Stimulated activated CD4-positive, alpha-beta T cell treated with anti-CD3 and anti-CD28 coated beads, Interleukin-1b, Interleukin-23, amount 100 ng/mL, for 48 hours (primary cell): ENCODE measurements at regions not wholly inside any gene's neighbourhood (a gene's known extent, or its start where the extent isn't known, plus 50 kb on each side); places are given as distances from the start of the nearest gene placed in this dataset.
"Not testable (repeated sequence)": the region's sequence is repeated elsewhere in the genome, so short reads cannot be mapped to it uniquely, and the experiment has no call there.

Experiments
- DNase-seq: peaks from one replicate; pipeline ENCODE4 v3.0.0-alpha.2; 2020

DNA sequence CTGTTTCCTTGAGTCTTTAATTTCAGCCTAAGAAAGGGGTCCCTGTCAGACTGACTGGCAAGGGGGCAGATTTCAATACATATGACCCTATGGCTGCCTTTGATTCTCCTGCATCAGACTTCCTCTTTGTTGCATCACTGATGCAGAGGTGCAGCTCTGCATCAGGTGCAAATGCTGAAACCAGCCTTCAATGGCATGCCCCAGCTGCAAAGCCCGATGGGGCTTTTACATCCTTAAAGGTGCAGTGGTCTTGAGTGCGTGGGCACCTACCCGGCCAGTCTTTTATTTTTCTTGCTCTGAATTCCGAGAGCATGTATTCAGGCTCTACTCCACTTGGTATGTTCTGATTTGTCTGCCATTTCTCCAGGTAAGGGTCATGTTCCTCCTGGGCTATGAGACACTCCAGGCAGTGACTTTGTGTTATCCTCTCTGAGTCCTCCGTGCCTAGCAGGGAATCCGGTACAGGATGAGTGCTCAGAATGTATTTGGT, 169.5 kb downstream of the MYCN start:
- no peak for DNase-seq

DNA sequence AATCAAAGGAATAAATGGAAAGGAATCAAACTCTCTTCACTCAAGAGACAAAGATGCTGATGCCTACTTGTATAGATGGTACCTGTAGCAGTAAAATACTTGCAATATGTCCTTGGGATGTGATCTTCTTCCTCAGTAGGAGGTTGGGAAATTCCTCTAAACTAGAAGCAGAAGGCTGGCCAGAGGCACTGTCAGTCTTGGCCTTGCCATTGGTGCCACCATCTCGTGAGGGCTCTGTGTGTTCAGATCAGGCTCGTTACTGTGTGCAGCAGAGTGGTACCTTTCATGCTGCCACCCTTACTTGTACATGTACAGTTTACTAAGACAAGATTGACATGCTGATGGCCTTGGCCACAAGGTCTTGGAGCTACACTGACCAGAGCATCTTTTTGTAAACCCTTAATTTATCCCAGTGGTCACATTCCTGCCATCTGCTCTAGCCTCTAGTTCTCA, 169.0 kb downstream of the MYCN start:
- no peak for DNase-seq

DNA sequence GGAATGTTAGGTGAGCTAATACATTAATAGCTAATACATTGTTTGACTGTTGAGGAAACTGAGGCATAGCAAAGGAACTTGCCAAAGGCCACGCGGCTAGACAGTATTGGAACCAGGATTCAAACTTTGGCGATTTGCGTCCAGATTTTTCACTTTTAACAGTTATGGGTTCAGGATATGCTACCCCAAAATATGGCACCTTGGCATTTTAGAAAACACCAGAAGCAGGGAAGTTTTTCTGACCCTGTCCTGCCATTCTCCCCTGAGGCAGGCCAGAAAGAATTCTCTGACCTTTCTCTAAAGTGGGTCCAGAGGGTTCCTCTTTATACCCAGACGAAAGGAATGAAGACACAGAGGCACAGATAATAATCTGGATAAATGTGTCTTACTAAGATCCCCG, 166.9 kb downstream of the MYCN start:
- DNase-seq: no peak

DNA sequence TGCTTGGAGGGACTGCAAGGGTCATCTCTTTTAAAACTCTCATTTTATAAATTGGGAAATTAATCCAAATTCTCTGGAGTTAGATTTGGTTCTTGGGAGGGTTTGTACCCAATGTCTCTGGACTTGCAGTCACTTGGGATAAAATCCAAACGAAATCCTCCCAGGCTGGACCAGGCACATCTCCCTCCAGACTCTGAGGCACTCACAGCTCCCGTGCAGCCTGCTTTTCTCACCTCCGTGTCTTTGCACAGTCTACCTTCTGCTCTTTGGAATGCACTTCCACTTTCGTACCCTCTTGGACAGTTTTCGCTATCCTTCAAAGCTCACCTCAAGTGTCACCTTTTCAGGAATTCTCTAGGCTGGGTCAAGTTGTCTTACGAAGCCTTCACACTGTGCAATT, 166.3 kb downstream of the MYCN start:
- DNase-seq: no peak

DNA sequence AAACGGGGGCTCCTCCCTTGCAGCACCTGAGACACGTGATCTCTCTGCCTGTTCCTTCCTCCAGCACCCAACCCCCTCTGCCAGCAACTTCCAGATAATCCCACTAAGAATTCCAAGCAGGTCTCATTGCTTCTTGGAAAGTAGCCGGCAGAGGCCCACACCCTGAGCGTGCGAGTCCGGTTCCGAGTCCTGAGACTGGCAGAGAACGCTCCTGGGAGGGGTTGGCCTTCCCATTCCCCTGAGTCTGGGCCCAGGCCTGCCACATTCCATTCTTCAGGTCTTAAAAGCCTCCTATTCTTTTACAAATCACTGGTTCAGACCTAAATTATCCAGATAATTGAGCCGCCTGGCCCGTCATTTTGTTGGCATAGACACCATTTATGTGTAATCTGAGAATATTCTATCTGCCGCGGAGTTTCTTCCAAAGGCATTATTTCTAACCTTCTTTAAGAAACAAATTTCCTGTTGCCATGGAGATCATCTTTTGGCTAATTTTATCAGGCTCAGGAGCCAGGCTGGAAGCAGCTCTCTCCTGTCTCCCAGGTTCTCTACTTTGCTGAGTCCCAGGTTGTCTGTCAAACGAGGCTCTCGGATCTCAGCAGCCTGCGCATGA, 165.4 kb downstream of the MYCN start:
- no peak for DNase-seq

DNA sequence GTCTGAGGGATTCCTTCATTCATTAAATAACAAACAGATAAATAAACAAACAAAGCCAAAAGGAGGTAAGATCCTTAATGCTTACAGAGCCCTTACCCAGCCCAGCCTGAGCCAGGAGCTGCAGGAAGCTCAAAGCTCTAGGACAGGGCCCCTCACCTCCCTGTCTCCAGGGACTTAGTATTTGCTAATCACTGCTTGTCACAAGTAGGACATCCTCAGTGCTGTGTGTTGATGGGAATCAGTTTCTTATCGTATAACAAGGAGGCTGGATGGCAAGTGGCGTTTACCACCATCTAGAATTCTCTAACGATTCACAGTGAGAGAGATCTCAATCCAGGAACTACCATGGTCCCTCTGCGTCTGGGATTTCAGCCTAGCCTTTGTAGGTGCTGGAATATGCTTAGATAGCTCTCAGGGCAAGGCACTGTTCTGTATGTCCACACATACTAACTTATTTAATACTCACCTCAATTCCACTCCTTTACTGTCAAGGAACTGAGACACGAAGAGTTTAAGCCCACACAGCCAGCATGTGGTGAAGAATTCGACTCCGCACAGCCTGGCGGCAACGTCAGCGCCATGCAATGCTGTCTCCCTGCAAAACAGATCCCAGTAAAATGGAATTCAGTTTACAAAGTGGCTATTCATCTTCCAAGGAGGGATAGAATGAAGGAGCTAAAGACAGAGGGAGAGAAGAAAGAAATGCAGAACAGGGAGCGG, 164.8 kb downstream of the MYCN start:
- DNase-seq: no peak

DNA sequence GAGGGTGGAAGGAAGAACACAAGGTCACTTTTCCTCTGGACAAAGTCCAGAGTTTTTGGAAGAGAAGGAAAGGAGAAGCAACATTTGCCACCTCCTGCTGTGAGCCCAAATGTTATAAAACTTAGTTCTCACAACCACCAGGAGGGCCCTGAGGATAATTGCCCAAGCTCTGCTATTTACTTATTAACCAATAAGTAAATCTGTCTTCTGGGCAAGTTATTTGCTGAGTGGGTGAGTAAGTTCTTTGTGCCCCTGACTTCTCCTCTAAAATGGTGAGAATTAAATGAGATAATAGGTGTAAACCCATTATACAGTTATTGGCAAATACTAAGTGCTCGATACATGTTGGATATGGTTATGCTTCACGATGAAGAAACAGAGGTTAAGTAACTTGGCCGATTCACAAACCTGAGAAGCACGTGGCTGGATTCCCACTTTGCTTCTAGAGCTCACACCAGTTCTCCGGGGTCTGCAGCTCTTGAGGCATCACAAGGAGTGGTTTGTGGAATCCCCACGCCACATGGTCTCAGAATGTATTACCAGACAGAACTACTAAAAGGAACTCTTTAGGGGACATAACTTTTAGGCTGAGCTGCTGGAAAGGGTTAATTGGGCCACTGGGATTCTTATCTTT, 164.1 kb downstream of the MYCN start:
- no peak for DNase-seq

DNA sequence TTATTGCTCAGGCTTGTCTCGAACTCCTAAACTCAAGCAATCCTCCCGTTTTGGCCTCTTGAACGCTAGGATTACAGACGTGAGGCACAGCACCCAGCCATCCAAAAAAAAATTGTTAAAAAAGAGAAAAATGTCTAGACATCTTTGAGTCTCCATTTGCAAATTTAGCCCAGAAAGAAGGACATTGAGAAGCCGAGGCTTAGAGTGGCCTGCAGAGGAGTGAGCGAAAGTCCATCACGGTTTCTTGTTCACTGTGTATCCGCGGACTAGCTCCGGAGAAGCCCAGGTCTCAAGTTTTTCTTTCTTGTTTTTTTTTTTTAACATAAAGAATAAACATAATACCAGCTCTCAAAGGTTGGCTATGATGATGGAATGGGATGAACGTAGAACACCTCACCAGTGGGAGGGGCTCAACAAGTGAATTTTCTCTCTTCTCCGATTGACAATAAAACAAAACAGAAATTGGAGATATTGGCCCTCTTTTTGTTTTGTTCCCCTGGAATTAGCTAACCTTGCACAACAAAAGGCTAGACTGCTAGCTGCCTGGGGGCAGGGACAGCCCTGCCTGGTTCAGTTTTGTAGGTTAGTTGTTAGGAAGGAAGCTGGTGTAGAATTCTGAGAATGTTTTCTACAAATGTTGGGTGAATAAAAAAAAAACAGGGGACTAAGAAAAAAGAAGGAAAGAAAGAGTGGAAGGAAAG, 163.4 kb downstream of the MYCN start:
- no peak for DNase-seq

DNA sequence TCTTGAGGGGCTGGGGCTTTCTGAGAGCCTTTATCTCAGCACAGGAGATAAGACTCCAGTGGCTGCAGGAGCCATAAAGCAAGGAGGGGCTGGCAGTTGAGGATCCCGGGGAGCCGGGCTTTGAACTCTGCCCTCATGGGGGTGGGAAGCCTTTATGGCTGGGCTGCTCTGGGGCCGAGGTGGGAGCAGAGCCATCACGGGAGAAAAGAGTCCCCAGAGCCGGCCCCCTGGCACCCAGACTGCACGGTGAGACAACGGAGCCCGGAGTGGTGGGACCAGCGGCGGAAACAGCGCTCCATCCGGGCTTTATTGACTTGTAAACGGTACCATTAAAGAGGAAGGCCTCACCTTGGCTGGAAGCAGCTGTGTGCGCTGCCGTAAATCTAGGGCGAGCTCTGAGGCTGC, 162.6 kb downstream of the MYCN start:
- no peak for DNase-seq

DNA sequence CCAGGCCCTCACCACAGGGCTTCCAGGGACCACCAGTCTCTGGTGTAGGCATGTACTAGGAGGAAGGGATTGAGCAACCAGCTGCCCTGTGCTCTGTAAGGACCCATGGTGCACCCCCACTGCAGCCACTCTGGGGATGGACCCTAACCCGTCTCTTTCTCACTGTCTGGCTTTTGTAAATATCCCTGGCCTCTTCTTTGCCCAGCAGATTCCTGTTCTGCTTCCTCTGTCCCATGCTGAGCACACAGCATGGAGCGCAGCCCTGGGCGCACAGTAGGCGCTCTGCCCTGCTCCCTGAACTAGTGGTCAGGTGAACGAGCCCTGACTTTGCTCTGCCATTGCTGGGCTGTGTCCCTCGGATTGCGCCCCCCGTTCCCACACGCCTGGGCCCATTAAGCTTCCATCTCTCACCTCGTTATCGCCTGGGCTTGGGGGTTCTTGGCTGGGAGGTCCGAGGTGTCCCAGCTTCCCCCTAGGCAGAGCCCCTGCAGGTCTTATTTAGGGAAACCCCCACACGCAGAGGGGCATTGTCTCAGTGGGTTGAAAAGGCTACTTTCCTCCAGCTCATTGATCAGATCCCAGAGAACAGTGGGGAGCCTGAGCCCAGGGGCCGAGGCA, 162.1 kb downstream of the MYCN start:
- no peak for DNase-seq

DNA sequence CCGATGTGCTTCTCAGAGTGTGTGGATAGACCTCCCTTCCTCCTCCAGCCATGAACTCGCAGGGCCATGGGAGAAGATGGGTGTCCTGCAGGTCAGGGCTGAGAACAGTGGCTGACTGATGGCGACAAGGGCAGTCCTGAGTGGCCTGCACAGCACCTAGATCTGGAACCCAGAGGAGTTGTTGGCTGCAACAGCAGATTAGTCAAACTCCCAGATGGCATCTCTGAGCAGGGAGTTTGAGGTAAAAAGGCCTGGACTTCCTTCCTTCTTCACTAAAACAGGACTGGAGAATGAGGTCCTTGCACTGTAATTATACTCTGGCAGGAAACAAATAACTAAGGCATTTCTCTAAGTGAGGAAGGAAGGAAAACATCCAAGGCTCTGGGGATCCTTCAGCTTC, 160.8 kb downstream of the MYCN start:
- DNase-seq: no peak

DNA sequence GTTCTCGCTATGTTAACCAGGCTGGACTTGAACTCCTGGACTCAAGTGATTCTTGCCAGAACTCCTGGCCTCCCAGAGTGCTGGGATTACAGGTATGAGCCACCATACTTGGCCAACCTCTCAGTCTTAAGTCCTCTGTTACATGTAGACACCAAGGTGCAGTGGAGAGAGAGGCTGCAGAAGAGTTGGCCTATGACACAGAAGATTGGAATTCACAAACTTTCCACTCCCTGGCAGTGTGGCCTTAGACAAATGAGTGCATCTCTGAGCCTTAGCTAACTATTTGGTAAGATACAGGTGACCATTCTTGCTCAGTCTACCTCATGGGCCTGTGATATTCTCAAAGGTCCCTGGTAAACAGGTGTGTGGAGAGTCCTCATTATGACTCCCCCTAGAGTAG, 159.7 kb downstream of the MYCN start:
- no peak for DNase-seq

DNA sequence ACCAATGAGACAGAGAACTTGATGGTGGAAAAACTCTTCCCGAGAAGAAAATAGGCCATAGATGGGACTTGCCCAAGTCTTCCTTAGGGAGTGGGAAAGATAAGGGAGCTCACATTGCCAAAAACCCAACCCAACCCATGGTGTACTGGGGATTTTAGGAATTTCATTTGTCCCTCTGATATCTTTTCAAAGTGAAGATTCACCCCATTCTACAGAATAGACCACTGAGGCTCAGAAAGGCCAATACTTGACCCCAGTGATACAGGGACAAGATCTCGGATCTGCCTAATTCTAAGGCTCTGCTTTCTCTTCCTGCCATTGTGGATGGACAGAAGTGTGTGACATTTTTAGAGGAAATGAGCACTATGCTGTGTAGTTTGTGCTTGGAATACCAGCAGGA, 159.0 kb downstream of the MYCN start:
- no peak for DNase-seq

DNA sequence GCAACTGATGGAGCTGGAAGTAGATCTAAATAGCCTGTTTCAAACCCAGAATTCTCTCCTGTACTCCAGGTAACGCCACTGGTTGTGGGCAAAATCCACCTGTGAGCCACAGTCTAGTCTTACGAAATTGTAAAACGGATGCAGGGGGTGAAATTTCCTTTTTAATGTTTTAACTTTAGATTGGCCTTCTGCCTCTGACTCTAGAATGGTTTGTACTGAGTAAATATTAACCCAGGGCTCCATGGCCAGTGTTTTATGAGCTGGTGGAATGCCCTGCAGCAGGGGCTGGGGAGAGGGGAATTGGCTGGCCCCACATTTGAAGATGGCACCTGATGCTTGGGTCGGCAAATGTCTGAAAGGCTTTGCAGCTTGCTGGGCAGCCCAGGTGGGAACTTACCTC, 156.6 kb downstream of the MYCN start:
- DNase-seq: no peak

DNA sequence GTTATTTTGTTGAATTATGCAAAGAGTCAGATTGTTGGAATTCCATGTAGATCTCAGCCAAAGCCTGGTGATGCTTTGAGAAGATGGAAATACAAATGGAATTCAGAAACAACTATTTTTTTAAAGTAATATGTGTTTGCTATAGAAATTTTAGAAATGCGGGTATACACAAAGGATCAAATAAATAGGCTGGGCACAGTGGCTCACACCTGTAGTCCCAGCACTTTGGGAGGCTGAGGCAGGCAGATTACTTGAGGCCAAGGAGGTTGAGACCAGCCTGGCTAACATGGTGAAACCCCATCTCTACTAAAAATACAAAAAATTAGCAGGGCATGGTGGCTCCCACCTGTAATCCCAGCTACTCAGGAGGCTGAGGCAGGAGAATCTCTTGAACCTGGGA, 155.1 kb downstream of the MYCN start:
- DNase-seq: not testable (repeated sequence)

DNA sequence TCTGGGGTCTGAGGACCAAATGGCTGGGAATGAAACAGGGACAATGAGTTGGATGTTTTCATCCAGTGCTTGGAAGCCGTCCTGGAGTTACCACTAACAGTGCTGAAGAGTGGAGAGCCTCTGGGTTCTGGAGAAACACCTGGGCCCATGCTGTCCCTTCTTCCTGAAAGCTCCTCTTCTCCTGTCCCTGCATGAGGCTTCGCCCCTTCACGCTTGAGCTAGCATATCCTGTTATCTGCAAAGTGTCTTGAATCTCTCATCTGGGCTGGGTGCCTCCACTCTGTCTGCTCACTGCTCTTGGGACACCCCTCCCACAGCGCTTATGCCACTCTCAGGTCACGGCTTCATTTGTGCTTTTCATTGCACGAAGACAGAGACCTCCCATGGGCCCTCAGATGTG, 154.5 kb downstream of the MYCN start:
- DNase-seq: no peak

DNA sequence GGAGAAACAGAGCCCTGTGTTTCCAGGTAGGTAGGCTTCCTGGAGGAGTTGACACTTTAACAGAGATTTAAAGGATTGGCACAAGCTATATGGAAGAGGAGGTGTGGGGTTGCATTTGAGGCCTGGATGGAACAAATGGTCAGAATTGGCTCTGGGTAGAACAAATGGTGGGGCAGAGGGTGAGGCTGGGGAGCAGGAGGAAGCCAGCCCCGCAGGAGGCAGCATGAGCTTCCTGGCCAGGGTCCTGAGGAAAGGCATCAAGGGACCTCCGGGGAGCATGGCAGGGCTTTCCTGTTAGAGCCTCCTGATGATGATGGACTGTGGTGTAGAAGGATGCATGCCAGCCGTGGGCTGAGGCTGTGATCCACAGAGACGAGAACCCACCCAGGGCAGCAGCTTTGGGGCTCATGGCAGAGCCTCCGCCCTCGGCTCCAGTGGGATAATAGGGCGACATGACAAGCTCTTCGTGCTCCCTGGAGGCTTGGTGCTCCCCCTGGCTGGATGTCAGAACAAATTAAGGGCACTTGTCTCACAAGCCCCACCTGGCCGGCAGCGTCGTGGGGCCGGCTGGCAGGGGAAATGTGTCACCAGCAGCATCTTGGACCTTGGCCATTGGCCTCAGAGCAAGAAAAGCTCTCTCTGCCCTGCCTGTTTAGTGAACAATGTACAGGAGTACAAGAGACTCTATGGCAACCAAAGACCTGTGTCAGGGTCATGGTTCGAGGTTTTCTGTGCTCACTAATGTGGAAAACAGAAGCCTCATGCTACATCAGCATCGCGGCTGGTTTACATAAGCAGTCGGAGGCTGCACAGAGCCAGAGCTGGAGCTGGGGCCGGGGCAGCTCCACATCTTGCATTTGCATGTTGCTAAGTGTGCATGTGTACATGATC, 153.5 kb downstream of the MYCN start:
- DNase-seq: no peak

DNA sequence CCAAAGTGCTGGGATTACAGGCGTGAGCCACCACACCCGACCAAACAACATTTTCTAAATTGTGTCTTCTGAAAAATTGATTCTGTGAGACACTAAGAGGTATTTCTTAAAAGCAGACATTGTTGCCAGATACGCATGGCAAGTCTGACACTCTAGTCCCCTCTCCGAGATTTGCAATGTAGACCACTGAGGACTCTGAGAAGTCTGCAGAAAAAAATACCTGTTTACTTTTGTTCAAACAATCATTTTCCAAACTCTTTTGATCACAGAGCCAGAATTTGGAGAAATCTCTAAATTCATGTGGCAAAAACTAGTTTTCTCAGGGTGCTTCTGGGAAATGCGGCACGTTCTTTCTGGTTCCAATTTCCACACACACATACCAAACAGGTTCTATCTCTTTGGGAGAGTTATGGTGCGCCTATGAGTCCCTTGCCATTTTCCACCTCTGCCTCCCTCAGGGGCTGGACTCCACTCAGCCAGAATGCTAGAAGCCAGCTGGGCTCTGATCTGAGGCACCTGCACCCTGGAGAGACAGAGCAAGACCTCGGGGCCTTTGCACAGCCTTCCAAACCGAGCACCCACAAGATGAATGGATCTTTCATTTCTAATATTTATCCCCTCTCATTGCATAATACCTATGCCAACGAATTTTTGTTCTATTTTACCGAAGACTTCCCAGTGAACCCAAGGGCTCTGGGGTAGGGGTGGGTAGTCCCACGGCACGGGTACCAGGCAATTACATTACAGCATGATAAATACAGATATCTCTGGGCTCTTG, 152.7 kb downstream of the MYCN start:
- no peak for DNase-seq

DNA sequence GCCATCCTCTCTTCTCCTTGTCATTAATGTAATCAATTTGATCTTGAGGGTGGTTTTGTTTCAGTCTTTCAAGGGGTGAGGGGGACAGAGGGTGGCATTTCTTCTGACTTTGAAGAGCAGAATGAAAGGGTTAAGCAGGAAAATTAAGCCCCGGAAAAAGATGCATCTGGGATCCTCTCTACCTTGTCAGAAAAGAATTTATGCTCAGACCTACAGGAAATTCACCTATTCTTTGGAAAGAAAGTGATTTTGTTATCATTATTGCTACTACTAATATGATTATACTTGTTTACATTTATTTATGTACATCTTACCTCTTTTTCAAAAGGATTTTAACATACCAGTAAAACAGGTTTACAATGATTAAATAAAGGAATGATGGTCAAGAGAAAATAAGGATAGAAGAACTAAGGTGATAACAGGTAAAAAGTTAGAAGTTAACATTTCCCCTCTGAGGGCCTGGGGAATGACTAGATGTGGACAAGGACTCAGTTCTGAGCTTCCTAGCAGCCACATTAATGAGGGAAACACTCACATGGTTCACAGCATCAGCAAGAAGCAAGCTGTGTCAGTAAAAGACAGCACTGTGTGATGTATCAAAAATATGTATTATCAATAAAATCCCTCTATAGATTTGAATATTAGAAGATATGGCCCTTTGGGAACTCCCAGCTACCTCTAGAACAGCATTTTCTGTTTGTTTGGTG, 151.4 kb downstream of the MYCN start:
- no peak for DNase-seq
